Activated naive CD4-positive, alpha-beta T cell treated with anti-CD3 and anti-CD28 coated beads for 36 hours (primary cell): ENCODE measurements at regions not wholly inside any gene's neighbourhood (a gene's known extent, or its start where the extent isn't known, plus 50 kb on each side); places are given as distances from the start of the nearest gene placed in this dataset.

Source experiments
- CTCF ChIA-PET: fragments of 350-600 bp; sonication (Branson Sonifier 250); formaldehyde crosslinking; loops from one replicate; lab custom pipeline; 2021; ENCODE audit warnings: antibody characterized with exemption; lab: Charles Lee
- DNase-seq: peaks from one replicate; pipeline ENCODE4 v3.0.0-alpha.2; 2020
- H3K27ac Mint-ChIP-seq: one replicate; pipeline ENCODE4 v1.8.0; 2021; ENCODE audit warnings: mild to moderate bottlenecking, mixed read lengths
- H3K27me3 Mint-ChIP-seq: one replicate; pipeline ENCODE4 v1.8.0; 2021; ENCODE audit warnings: low read depth, mixed read lengths
- H3K36me3 Mint-ChIP-seq: one replicate; pipeline ENCODE4 v1.8.0; 2021; ENCODE audit warnings: low read depth, mixed read lengths
- H3K4me1 Mint-ChIP-seq: one replicate; pipeline ENCODE4 v1.8.0; 2021; ENCODE audit warnings: low read depth, mixed read lengths
- H3K4me3 Mint-ChIP-seq: one replicate; pipeline ENCODE4 v1.8.0; 2021; ENCODE audit warnings: mild to moderate bottlenecking, moderate library complexity, mixed read lengths
- H3K9me3 Mint-ChIP-seq: one replicate; pipeline ENCODE4 v1.8.0; 2021; ENCODE audit warnings: mixed read lengths
- intact Hi-C: fragments of 100-400 bp; cut with micrococcal nuclease; formaldehyde crosslinking; loops from one replicate; pipeline ENCODE4 v1.15.1; 2023

DNA sequence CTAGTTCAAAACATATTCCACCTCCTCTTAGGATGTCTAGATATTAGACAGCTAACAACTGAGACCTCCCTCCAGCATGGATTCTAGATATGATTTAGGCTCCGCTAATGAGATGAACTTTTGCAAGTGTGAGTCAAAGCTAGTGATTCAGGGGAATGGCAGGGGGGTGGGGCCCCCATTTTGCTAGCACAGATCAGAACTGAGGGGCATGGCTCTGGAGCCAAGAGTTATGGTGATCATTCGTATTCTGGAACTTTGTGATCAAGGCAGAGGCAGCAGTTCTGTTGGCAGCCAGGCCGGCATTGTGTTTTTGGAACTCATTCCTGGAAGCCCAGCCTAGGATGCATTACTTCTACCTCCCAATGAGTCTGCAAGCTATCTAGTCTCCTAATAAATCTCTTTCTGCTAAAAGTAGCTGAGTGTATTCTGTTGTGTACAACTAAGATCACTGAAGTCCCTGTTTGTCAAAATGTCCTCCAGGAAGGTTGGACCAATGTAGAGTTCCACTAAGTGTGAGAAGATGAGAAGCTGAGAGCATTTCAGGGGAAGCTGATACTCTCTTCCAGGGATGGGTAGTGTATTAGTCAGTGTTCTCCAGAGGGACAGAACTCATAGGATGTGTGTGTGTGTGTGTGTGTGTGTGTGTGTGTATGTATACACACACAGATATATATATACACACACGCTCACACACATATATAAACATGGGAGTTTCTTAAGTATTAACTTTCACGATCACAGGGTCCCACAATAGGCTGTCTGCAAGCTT is 312.7 kb downstream of the TLE3 start:
- Mint-ChIP-seq H3K9me3 (no peaks in the 10 kb centered on the region), H3K4me1 (peaks cover 27% of the 10 kb centered on the region), H3K4me3 (no peak overlapping the region), H3K27ac (no peak overlapping the region), H3K27me3 (peaks cover 10% of the 10 kb centered on the region), H3K36me3 (no peaks in the 10 kb centered on the region)
- intact Hi-C loops, result no loop called here
- CTCF ChIA-PET, result no interaction called here
- no peak for DNase-seq

- H3K9me3 Mint-ChIP-seq, result peaks cover 3% of the 10 kb centered on the region
- peaks cover 12% of the 10 kb centered on the region for H3K27me3 Mint-ChIP-seq
- no peaks in the 10 kb centered on the region for H3K36me3 Mint-ChIP-seq
- H3K4me1 Mint-ChIP-seq, result peaks cover 27% of the 10 kb centered on the region
- intact Hi-C loops, result no loop called here
- CTCF ChIA-PET, result no interaction called here
- no peak overlapping the region for H3K4me3 Mint-ChIP-seq
- DNase-seq, result no peak
- H3K27ac Mint-ChIP-seq, result no peak overlapping the region
Observed at GRCh38 chr15:69786136-69786701, 311.5 kb downstream of the TLE3 start.

DNA sequence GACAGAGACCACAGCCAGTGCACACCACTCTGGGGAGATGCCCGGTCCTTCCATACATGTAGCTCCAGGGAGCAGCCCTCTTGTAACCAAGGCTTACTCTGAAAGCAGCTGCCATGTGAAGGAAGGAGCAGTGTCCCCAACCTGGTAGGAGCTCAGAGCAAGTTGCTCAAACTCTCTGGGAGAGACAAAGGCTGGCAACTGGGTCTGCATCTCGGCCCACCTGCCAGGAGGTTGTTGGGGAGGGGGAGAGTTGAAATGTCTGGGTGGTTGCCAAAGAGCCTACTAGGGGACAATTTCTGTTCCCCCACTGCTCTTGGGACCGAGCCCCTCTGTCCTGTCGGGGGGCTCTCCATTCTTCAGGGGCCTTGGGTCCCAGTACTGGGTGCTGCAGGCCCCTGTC is 309.9 kb downstream of the TLE3 start:
- CTCF ChIA-PET, result no interaction called here
- intact Hi-C loops, result no loop called here
- Mint-ChIP-seq H3K36me3 (no peaks in the 10 kb centered on the region), H3K9me3 (peaks cover 10% of the 10 kb centered on the region), H3K4me1 (peaks cover 11% of the 10 kb centered on the region), H3K4me3 (no peak overlapping the region), H3K27ac (no peak overlapping the region), H3K27me3 (peaks cover 12% of the 10 kb centered on the region)
- no peak for DNase-seq

- Mint-ChIP-seq H3K36me3 (no peaks in the 10 kb centered on the region), H3K9me3 (peaks cover 10% of the 10 kb centered on the region), H3K27ac (no peak overlapping the region), H3K27me3 (peaks cover 4% of the 10 kb centered on the region), H3K4me3 (no peak overlapping the region), H3K4me1 (peaks cover under 1% of the 10 kb centered on the region)
- intact Hi-C loops, result no loop called here
- CTCF ChIA-PET, result no interaction called here
- no peak for DNase-seq
Observed at GRCh38 chr15:69789648-69790393, 307.9 kb downstream of the TLE3 start.

DNA sequence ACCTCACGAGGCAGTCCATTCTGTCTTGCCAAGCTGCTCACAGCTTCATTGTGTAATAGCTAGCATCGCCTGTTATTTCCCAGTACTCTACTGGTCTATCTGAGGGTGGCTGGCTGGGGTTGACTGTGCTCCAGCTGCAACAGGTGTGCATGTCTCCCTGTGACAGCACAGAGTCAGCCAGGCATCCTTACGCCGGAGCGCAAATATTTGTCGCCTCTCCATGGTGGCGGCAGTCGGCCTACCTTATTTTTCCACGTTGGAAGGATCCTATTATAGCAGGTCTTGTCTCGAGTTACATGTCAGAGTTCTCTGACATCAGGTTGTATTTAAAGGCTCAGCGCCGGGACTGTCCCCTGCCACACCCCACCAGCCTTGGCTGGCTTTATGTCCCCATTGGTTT is 307.1 kb downstream of the TLE3 start:
- H3K4me3 Mint-ChIP-seq, result no peak overlapping the region
- CTCF ChIA-PET, result no interaction called here
- H3K9me3 Mint-ChIP-seq, result peaks cover 10% of the 10 kb centered on the region

GRCh38 chr15:69792823-69793222 is 304.9 kb downstream of the TLE3 start:
- no peak for DNase-seq
- H3K9me3 Mint-ChIP-seq, result peaks cover 10% of the 10 kb centered on the region
- CTCF ChIA-PET, result interaction anchor here (0.6 to 1.2 kb wide), 3 partner anchors 30 to 339 kb away, joined by 3 read pairs; no protein-coding TSS in a partner anchor
- no peak overlapping the region for H3K4me3 Mint-ChIP-seq
- no peaks in the 10 kb centered on the region for H3K4me1 Mint-ChIP-seq
- H3K27ac Mint-ChIP-seq, result no peak overlapping the region
- H3K27me3 Mint-ChIP-seq, result peaks cover 3% of the 10 kb centered on the region
- intact Hi-C loops, result no loop called here
- no peaks in the 10 kb centered on the region for H3K36me3 Mint-ChIP-seq

More for the DNA sequence above, 307.1 kb downstream of the TLE3 start:
- H3K27me3 Mint-ChIP-seq, result peaks cover 3% of the 10 kb centered on the region
- no peaks in the 10 kb centered on the region for H3K36me3 Mint-ChIP-seq
- DNase-seq, result no peak
- no peaks in the 10 kb centered on the region for H3K4me1 Mint-ChIP-seq
- intact Hi-C loops, result no loop called here
- no peak overlapping the region for H3K27ac Mint-ChIP-seq

DNA sequence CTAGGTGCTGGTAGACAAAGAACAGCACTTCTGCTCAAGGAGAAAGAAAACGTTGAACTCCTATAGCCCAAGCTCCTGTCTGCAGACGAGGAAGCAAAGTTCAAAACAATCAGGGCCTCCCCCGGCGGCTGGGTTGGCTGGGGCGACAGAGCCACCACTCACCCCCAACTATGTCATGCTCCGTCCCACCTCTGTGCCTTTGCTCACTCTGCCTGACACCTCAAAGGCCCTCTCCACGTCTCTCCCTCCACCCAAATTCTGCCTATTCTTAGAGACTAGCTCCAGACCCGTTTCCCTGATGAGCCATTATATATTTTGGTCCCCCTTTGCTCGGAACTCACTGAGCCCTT is 304.3 kb downstream of the TLE3 start:
- no peak overlapping the region for H3K4me3 Mint-ChIP-seq
- H3K36me3 Mint-ChIP-seq, result no peaks in the 10 kb centered on the region

DNA sequence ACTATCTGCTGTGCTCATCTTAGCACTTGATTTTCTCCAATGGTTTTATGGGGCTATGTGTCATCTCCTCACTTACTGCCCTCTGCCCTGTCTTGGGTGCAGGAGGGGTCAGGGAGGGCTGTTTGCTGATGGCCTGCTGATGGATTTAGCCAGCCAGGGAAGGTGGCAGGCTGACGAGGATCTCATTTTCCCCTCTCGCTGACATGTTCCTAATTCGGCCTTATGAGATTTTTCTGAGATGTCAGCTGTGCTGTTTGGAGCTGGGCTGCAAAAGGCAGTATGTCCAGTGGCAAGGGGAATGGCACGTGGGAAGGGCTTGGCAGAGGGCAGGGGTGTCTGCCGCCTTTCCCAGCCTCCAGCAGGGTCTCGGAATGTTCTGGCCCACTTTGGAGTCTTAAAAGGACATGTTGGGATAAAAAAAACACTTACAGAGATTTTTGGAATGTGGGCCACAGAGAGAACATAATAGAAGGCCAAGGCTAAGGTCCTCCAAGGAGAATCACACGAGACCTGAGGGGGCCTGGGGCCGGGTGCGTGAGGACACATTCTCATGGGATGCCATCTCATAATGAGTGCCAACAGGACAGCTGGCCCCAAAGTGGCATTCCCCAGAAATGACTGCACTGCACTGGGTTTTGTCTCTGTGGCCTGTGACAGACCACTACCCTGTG is 303.8 kb downstream of the TLE3 start:
- CTCF ChIA-PET, result no interaction called here
- Mint-ChIP-seq H3K9me3 (peaks cover 10% of the 10 kb centered on the region), H3K36me3 (no peaks in the 10 kb centered on the region), H3K4me1 (no peaks in the 10 kb centered on the region), H3K4me3 (no peak overlapping the region), H3K27ac (no peak overlapping the region), H3K27me3 (peaks cover 3% of the 10 kb centered on the region)
- intact Hi-C loops, result no loop called here
- DNase-seq, result no peak

More for the DNA sequence above, 304.3 kb downstream of the TLE3 start:
- Mint-ChIP-seq H3K4me1 (no peaks in the 10 kb centered on the region), H3K27me3 (peaks cover 3% of the 10 kb centered on the region), H3K27ac (no peak overlapping the region), H3K9me3 (peaks cover 10% of the 10 kb centered on the region)
- no peak for DNase-seq
- CTCF ChIA-PET, result interaction anchor here (0.6 to 1.0 kb wide), 2 partner anchors 45 to 340 kb away, joined by 3 read pairs; no protein-coding TSS in a partner anchor
- intact Hi-C loops, result no loop called here

GRCh38 chr15:69794645-69795469 is 302.9 kb downstream of the TLE3 start:
- CTCF ChIA-PET, result no interaction called here
- peaks cover 10% of the 10 kb centered on the region for H3K9me3 Mint-ChIP-seq
- no peak for DNase-seq
- H3K36me3 Mint-ChIP-seq, result no peaks in the 10 kb centered on the region
- peaks cover 3% of the 10 kb centered on the region for H3K27me3 Mint-ChIP-seq
- H3K27ac Mint-ChIP-seq, result no peak overlapping the region
- H3K4me1 Mint-ChIP-seq, result no peaks in the 10 kb centered on the region
- H3K4me3 Mint-ChIP-seq, result no peak overlapping the region
- intact Hi-C loops, result no loop called here

- intact Hi-C loops, result no loop called here
- Mint-ChIP-seq H3K4me3 (no peak overlapping the region), H3K27me3 (no peaks in the 10 kb centered on the region), H3K4me1 (no peaks in the 10 kb centered on the region), H3K27ac (no peak overlapping the region), H3K36me3 (no peaks in the 10 kb centered on the region), H3K9me3 (peaks cover 10% of the 10 kb centered on the region)
- DNase-seq, result no peak
- CTCF ChIA-PET, result no interaction called here
Observed at GRCh38 chr15:69795601-69796000, 302.1 kb downstream of the TLE3 start.

GRCh38 chr15:69797051-69797595 is 300.6 kb downstream of the TLE3 start:
- no peaks in the 10 kb centered on the region for H3K4me1 Mint-ChIP-seq
- no peak overlapping the region for H3K27ac Mint-ChIP-seq
- no peak overlapping the region for H3K4me3 Mint-ChIP-seq
- intact Hi-C loops, result no loop called here
- H3K27me3 Mint-ChIP-seq, result no peaks in the 10 kb centered on the region
- no peaks in the 10 kb centered on the region for H3K36me3 Mint-ChIP-seq
- no peaks in the 10 kb centered on the region for H3K9me3 Mint-ChIP-seq
- CTCF ChIA-PET, result no interaction called here
- DNase-seq, result no peak
